T1000 (cell line): ENCODE measurements at regions not wholly inside any gene's neighbourhood (a gene's known extent, or its start where the extent isn't known, plus 50 kb on each side); places are given as distances from the start of the nearest gene placed in this dataset.

Source experiments
- DNase-seq: peaks from one replicate; lab custom pipeline; 2025; ENCODE audit warnings: mixed read lengths; lab: John Stamatoyannopoulos, UW

GRCh38 chr14:32004300-32004699 lies 72.8 kb upstream of the ARHGAP5 start:
- DNase-seq, result peak; percentile 29

- DNase-seq, result no peak
Observed at GRCh38 chr14:32005628-32006027, 71.5 kb upstream of the ARHGAP5 start.

- no peak for DNase-seq
Observed at GRCh38 chr14:32006263-32007110, 70.6 kb upstream of the ARHGAP5 start.

GRCh38 chr14:32007755-32008362 lies 69.2 kb upstream of the ARHGAP5 start:
- DNase-seq, result no peak

- DNase-seq, result no peak
Observed at GRCh38 chr14:32008602-32009193, 68.4 kb upstream of the ARHGAP5 start.

- no peak for DNase-seq
Observed at GRCh38 chr14:32009221-32009975, 67.7 kb upstream of the ARHGAP5 start.

- no peak for DNase-seq
Observed at GRCh38 chr14:32009976-32010581, 67.0 kb upstream of the ARHGAP5 start.

- peak; percentile 29 for DNase-seq
Observed at GRCh38 chr14:32010604-32011125, 66.4 kb upstream of the ARHGAP5 start.

GRCh38 chr14:32011225-32011624 lies 65.9 kb upstream of the ARHGAP5 start:
- DNase-seq, result no peak

GRCh38 chr14:32012062-32012461 lies 65.0 kb upstream of the ARHGAP5 start:
- DNase-seq, result no peak

GRCh38 chr14:32012571-32012970 lies 64.5 kb upstream of the ARHGAP5 start:
- no peak for DNase-seq

GRCh38 chr14:32013083-32013482 lies 64.0 kb upstream of the ARHGAP5 start:
- DNase-seq, result no peak

GRCh38 chr14:32014057-32014456 lies 63.0 kb upstream of the ARHGAP5 start:
- no peak for DNase-seq

GRCh38 chr14:32014498-32014897 lies 62.6 kb upstream of the ARHGAP5 start:
- no peak for DNase-seq

- no peak for DNase-seq
Observed at GRCh38 chr14:32015166-32015565, 61.9 kb upstream of the ARHGAP5 start.

- DNase-seq, result no peak
Observed at GRCh38 chr14:32017587-32017986, 59.5 kb upstream of the ARHGAP5 start.

- no peak for DNase-seq
Observed at GRCh38 chr14:32018391-32019092, 58.6 kb upstream of the ARHGAP5 start.

- DNase-seq, result no peak
Observed at GRCh38 chr14:32019276-32019675, 57.8 kb upstream of the ARHGAP5 start.

GRCh38 chr14:32020882-32021281 lies 56.2 kb upstream of the ARHGAP5 start:
- no peak for DNase-seq

GRCh38 chr14:32021341-32021740 lies 55.8 kb upstream of the ARHGAP5 start:
- no peak for DNase-seq

GRCh38 chr14:32022525-32022924 lies 54.6 kb upstream of the ARHGAP5 start:
- no peak for DNase-seq
